Fibroblast of lung (primary cell): ENCODE measurements at regions not wholly inside any gene's neighbourhood (a gene's known extent, or its start where the extent isn't known, plus 50 kb on each side); places are given as distances from the start of the nearest gene placed in this dataset.

ENCODE experiments used
- EZH2 ChIP-seq: IDR thresholded peaks from 2 replicates; pipeline ENCODE4 v1.5.1; 2012; ENCODE audit warnings: low read length, control low read depth, mild to moderate bottlenecking; ENCODE audit errors: missing control alignments
- TF ChIP-seq, protein P1 (sequence below), 2 donors: IDR thresholded peaks in 1 of 2; conservative IDR thresholded peaks in 1 of 2; 1 replicate in 1 of 2; 2 replicates in 1 of 2; pipeline ENCODE4 v1.5.1; 2011 to 2012; ENCODE audit warnings: low read length in 2 of 2, control low read depth in 1 of 2, inconsistent platforms in 1 of 2, low read depth in 1 of 2, mild to moderate bottlenecking in 1 of 2

DNA sequence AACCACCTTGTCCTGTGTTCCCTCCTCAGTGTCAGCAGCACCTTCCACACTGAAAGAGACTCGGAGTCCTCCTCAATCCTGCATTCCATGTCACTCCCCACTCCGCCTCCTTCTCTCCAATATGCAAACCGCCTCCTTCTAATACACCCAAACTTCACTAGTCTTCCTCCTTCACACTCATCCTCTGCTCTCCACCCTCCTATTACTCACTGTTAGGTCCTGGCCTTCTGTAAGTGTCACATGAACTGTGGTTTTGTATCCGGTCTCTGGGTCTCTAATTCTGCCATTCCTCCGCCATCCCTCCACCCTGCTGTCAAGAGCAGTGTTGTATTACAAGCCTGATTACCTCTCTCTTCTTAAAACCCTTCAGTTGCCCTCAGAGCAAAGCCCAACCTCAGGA is 200.5 kb upstream of the CDYL start:
- TF ChIP-seq, protein P1, sequence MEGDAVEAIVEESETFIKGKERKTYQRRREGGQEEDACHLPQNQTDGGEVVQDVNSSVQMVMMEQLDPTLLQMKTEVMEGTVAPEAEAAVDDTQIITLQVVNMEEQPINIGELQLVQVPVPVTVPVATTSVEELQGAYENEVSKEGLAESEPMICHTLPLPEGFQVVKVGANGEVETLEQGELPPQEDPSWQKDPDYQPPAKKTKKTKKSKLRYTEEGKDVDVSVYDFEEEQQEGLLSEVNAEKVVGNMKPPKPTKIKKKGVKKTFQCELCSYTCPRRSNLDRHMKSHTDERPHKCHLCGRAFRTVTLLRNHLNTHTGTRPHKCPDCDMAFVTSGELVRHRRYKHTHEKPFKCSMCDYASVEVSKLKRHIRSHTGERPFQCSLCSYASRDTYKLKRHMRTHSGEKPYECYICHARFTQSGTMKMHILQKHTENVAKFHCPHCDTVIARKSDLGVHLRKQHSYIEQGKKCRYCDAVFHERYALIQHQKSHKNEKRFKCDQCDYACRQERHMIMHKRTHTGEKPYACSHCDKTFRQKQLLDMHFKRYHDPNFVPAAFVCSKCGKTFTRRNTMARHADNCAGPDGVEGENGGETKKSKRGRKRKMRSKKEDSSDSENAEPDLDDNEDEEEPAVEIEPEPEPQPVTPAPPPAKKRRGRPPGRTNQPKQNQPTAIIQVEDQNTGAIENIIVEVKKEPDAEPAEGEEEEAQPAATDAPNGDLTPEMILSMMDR (conservative IDR thresholded peaks at IDR 0.05 in 1 of 2, IDR thresholded peaks at IDR 0.05 in 1 of 2; ENCODE audit: low read depth in 1 of 2, low read length in 2 of 2): no peak
- no peak for TF ChIP-seq EZH2
